ENCODE measurements at regions not wholly inside any gene's neighbourhood (a gene's known extent, or its start where the extent isn't known, plus 50 kb on each side); places are given as distances from the start of the nearest gene placed in this dataset.

DNA sequence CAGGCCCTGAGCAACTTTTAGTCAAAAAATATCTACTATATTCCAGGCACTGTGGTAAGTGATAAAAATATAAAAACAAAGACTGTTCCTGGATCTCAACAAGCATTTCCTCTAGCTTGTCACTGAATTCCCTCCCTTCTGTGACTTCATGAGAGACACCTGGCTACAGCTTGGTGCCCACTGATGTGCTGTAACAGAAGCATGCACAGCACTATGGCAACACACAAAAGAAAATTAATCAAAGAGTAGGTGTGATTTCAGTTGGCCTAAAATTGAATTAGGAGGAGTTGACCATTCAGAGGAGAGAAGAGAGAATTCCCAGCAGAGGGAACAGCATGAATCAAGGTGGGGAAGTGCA lies 158.9 kb upstream of the LPP start:
- TF ChIP-seq, protein P1, sequence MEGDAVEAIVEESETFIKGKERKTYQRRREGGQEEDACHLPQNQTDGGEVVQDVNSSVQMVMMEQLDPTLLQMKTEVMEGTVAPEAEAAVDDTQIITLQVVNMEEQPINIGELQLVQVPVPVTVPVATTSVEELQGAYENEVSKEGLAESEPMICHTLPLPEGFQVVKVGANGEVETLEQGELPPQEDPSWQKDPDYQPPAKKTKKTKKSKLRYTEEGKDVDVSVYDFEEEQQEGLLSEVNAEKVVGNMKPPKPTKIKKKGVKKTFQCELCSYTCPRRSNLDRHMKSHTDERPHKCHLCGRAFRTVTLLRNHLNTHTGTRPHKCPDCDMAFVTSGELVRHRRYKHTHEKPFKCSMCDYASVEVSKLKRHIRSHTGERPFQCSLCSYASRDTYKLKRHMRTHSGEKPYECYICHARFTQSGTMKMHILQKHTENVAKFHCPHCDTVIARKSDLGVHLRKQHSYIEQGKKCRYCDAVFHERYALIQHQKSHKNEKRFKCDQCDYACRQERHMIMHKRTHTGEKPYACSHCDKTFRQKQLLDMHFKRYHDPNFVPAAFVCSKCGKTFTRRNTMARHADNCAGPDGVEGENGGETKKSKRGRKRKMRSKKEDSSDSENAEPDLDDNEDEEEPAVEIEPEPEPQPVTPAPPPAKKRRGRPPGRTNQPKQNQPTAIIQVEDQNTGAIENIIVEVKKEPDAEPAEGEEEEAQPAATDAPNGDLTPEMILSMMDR (IDR thresholded peaks at IDR 0.05): no peak
- no peak for TF ChIP-seq POLR2A (IDR thresholded peaks at IDR 0.05)

Measured in thyroid gland (tissue), 4 donors.